Kasumi-1 (cell line): ENCODE measurements at regions not wholly inside any gene's neighbourhood (a gene's known extent, or its start where the extent isn't known, plus 50 kb on each side); places are given as distances from the start of the nearest gene placed in this dataset.

ENCODE experiments used
- DNase-seq, 2 experiments: peaks; one replicate each; lab custom pipeline; 2025; lab: John Stamatoyannopoulos, UW

- no peak for DNase-seq
Measured at GRCh38 chr10:47143473-47143872, 156.5 kb upstream of the GDF10 start.

GRCh38 chr10:47144525-47144924 lies 155.5 kb upstream of the GDF10 start:
- DNase-seq = no peak

GRCh38 chr10:47145290-47145934 lies 154.6 kb upstream of the GDF10 start:
- DNase-seq = no peak

GRCh38 chr10:47146572-47146971 lies 153.4 kb upstream of the GDF10 start:
- DNase-seq = no peak

- no peak for DNase-seq
Measured at GRCh38 chr10:47147186-47147585, 152.8 kb upstream of the GDF10 start.

- DNase-seq = no peak
Measured at GRCh38 chr10:47150581-47150980, 149.4 kb upstream of the GDF10 start.

GRCh38 chr10:47151920-47152319 lies 148.1 kb upstream of the GDF10 start:
- no peak for DNase-seq

GRCh38 chr10:47152861-47153349 lies 147.1 kb upstream of the GDF10 start:
- peak; percentile 26 to 39 for DNase-seq

- DNase-seq = peak; percentile 8 to 30
Measured at GRCh38 chr10:47154762-47155161, 145.2 kb upstream of the GDF10 start.

- no peak for DNase-seq
Measured at GRCh38 chr10:47156873-47157272, 143.1 kb upstream of the GDF10 start.

- no peak for DNase-seq
Measured at GRCh38 chr10:47158116-47159071, 141.6 kb upstream of the GDF10 start.

- DNase-seq = no peak
Measured at GRCh38 chr10:47159361-47160260, 140.4 kb upstream of the GDF10 start.

GRCh38 chr10:47160261-47160908 lies 139.6 kb upstream of the GDF10 start:
- no peak for DNase-seq

GRCh38 chr10:47160967-47161366 lies 139.0 kb upstream of the GDF10 start:
- DNase-seq = no peak

- DNase-seq = no peak
Measured at GRCh38 chr10:47161465-47161864, 138.5 kb upstream of the GDF10 start.

GRCh38 chr10:47164126-47164799 lies 135.7 kb upstream of the GDF10 start:
- DNase-seq = no peak

- no peak for DNase-seq
Measured at GRCh38 chr10:47164800-47165128, 135.2 kb upstream of the GDF10 start.

GRCh38 chr10:47165168-47165710 lies 134.8 kb upstream of the GDF10 start:
- DNase-seq = peak; percentile 23 to 52

- peak; percentile 54 for DNase-seq
Measured at GRCh38 chr10:47165711-47166404, 134.1 kb upstream of the GDF10 start.

GRCh38 chr10:47166405-47166777 lies 133.6 kb upstream of the GDF10 start:
- no peak for DNase-seq
